GM23248 (cell line): ENCODE measurements at regions not wholly inside any gene's neighbourhood (a gene's known extent, or its start where the extent isn't known, plus 50 kb on each side); places are given as distances from the start of the nearest gene placed in this dataset.

Experiments used
- EZH2 ChIP-seq: fragments of 200-600 bp; sonication (generic); IDR thresholded peaks from 2 replicates; pipeline ENCODE4 v1.6.1; 2018; ENCODE audit warnings: antibody characterized with exemption, mild to moderate bottlenecking; ENCODE audit not compliant: insufficient read depth, poor library complexity, severe bottlenecking
- EZH2phosphoT487 ChIP-seq: fragments of 200-600 bp; sonication (generic); IDR thresholded peaks from 2 replicates; pipeline ENCODE4 v1.6.1; 2018; ENCODE audit warnings: antibody characterized with exemption, moderate library complexity, mild to moderate bottlenecking, low read depth; ENCODE audit not compliant: insufficient read depth

- TF ChIP-seq EZH2phosphoT487 (no peak), EZH2 (no peak)
These were observed 1424.5 kb upstream of the NUDT12 start for GRCh38 chr5:104987074-104987473.
